CD14-positive monocyte (primary cell): ENCODE measurements at regions not wholly inside any gene's neighbourhood (a gene's known extent, or its start where the extent isn't known, plus 50 kb on each side); places are given as distances from the start of the nearest gene placed in this dataset.

Experiments used
- DNase-seq, 3 donors: peaks; one replicate each; pipeline ENCODE4 v3.0.0-alpha.2; 2011 to 2022
- H2AFZ ChIP-seq: 2 replicates; pipeline ENCODE4 v1.6.0; 2012; ENCODE audit warnings: mild to moderate bottlenecking, low read depth, low read length, inconsistent platforms; ENCODE audit not compliant: insufficient read depth, poor library complexity, severe bottlenecking
- H3K27ac ChIP-seq, 2 donors: 1 replicate in 1 of 2; 2 replicates in 1 of 2; pipeline ENCODE4 v1.5.1; 2012 to 2013; ENCODE audit warnings: low read length in 2 of 2, control low read depth in 1 of 2, inconsistent platforms in 1 of 2, low read depth in 1 of 2, mild to moderate bottlenecking in 1 of 2
- H3K27me3 ChIP-seq, 2 donors: one replicate each; pipeline versions ENCODE4 v1.6.0 to v1.6.1; 2011 to 2013; ENCODE audit warnings: low read length in 2 of 2; ENCODE audit not compliant: control insufficient read depth in 2 of 2, insufficient read depth in 2 of 2
- H3K36me3 ChIP-seq, 2 donors: replicated peaks in 1 of 2; 1 replicate in 1 of 2; 2 replicates in 1 of 2; pipeline versions ENCODE4 v1.5.1 to v1.6.1; 2012 to 2013; ENCODE audit warnings: low read length in 2 of 2, control low read depth in 1 of 2, inconsistent platforms in 1 of 2, mild to moderate bottlenecking in 1 of 2; ENCODE audit not compliant: insufficient read depth in 2 of 2, control insufficient read depth in 1 of 2
- H3K4me1 ChIP-seq, 2 donors: 1 replicate in 1 of 2; 2 replicates in 1 of 2; pipeline versions ENCODE4 v1.5.1 to v1.6.1; 2012 to 2013; ENCODE audit warnings: low read length in 2 of 2, control low read depth in 1 of 2, inconsistent platforms in 1 of 2, mild to moderate bottlenecking in 1 of 2, moderate library complexity in 1 of 2; ENCODE audit not compliant: insufficient read depth in 2 of 2, control insufficient read depth in 1 of 2
- H3K4me2 ChIP-seq: replicated peaks from 2 replicates; pipeline ENCODE3; 2012; ENCODE audit warnings: low read length, moderate library complexity, mild to moderate bottlenecking; ENCODE audit not compliant: poor library complexity, severe bottlenecking; ENCODE audit errors: extremely low read depth
- H3K4me3 ChIP-seq, 3 experiments: fragments of 200-600 bp in 1 of 3; sonication (generic) in 1 of 3; replicated peaks in 1 of 3; 1 replicate in 2 of 3; 2 replicates in 1 of 3; pipeline ENCODE4 v1.5.1; 2011 to 2013; ENCODE audit warnings: low read length in 3 of 3, mild to moderate bottlenecking in 3 of 3, control low read depth in 2 of 3, low read depth in 2 of 3, inconsistent platforms in 1 of 3, moderate library complexity in 1 of 3
- H3K79me2 ChIP-seq: 2 replicates; pipeline ENCODE4 v1.6.0; 2012; ENCODE audit warnings: mild to moderate bottlenecking, control low read depth, inconsistent platforms, low read length, moderate library complexity; ENCODE audit not compliant: insufficient read depth
- H3K9ac ChIP-seq: 2 replicates; pipeline ENCODE4 v1.6.0; 2017; ENCODE audit warnings: low read length, mild to moderate bottlenecking; ENCODE audit not compliant: insufficient read depth, poor library complexity, severe bottlenecking
- H3K9me3 ChIP-seq, 2 donors: replicated peaks in 1 of 2; 1 replicate in 1 of 2; 2 replicates in 1 of 2; pipeline versions ENCODE4 v1.5.1 to v1.6.1; 2012 to 2013; ENCODE audit warnings: low read length in 2 of 2, control low read depth in 1 of 2; ENCODE audit not compliant: control insufficient read depth in 1 of 2, insufficient read depth in 1 of 2
- H4K20me1 ChIP-seq: 2 replicates; pipeline ENCODE4 v1.6.0; 2012; ENCODE audit warnings: mild to moderate bottlenecking, low read length, control low read depth, moderate library complexity; ENCODE audit not compliant: insufficient read depth
- H3K27ac Mint-ChIP-seq, 7 donors: one replicate each; pipeline ENCODE4 v1.8.0; 2020; ENCODE audit warnings: mild to moderate bottlenecking in 7 of 7, mixed read lengths in 7 of 7, moderate library complexity in 6 of 7, inconsistent platforms in 2 of 7
- H3K27me3 Mint-ChIP-seq, 3 donors: one replicate each; pipeline ENCODE4 v1.8.0; 2021 to 2022; ENCODE audit warnings: low read depth in 3 of 3, mild to moderate bottlenecking in 3 of 3, mixed read lengths in 3 of 3, moderate library complexity in 3 of 3, inconsistent platforms in 1 of 3
- H3K36me3 Mint-ChIP-seq, 2 donors: one replicate each; pipeline ENCODE4 v1.8.0; 2020; ENCODE audit warnings: mixed read lengths in 2 of 2, inconsistent platforms in 1 of 2, mild to moderate bottlenecking in 1 of 2
- H3K4me1 Mint-ChIP-seq: one replicate; pipeline ENCODE4 v1.8.0; 2020; ENCODE audit warnings: mild to moderate bottlenecking, mixed read lengths
- H3K4me3 Mint-ChIP-seq, 2 donors: one replicate each; pipeline ENCODE4 v1.8.0; 2020; ENCODE audit warnings: mild to moderate bottlenecking in 2 of 2, mixed read lengths in 2 of 2, moderate library complexity in 1 of 2
- H3K9me3 Mint-ChIP-seq, 7 donors: one replicate each; pipeline ENCODE4 v1.8.0; 2020 to 2022; ENCODE audit warnings: mixed read lengths in 7 of 7, mild to moderate bottlenecking in 6 of 7, moderate library complexity in 6 of 7, inconsistent platforms in 2 of 7
- intact Hi-C, 2 donors: fragments of 100-400 bp; cut with micrococcal nuclease; formaldehyde crosslinking; loops; one replicate each; pipeline versions ENCODE4 v1.15.0 to v1.15.1; 2023
- TF ChIP-seq, protein P1 (sequence below): fragments of 200-600 bp; IDR thresholded peaks from one replicate; pipeline ENCODE4 v1.8.0; 2022; ENCODE audit warnings: antibody characterized with exemption, mild to moderate bottlenecking

DNA sequence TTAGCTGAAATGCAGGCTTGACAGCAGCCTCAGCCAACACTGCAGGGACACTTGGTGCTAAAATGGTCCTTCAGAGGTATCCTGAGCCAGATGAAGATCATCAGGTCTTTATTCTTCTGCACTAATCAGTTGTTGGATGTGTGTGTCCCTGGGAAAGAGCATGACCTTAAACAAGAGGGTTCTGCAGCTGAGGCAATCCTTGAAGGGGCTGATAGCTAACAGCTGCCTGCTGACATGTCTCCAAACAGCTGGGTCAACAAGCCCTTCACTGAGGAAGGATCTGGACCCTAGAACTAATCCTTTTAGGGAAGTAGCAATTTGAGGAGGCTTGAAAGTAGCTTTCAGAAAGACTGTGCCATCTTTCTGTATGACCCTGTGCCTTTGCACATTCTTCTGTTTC is 376.3 kb upstream of the ACTBL2 start:
- H4K20me1 ChIP-seq = no peaks in the 10 kb centered on the region
- intact Hi-C loops = no loop called here
- no peak overlapping the region for H3K27ac Mint-ChIP-seq
- H3K4me1 ChIP-seq = no peaks in the 10 kb centered on the region
- H3K4me3 ChIP-seq = no peak overlapping the region
- H3K4me3 Mint-ChIP-seq = no peak overlapping the region
- no peak for DNase-seq
- TF ChIP-seq, protein P1, sequence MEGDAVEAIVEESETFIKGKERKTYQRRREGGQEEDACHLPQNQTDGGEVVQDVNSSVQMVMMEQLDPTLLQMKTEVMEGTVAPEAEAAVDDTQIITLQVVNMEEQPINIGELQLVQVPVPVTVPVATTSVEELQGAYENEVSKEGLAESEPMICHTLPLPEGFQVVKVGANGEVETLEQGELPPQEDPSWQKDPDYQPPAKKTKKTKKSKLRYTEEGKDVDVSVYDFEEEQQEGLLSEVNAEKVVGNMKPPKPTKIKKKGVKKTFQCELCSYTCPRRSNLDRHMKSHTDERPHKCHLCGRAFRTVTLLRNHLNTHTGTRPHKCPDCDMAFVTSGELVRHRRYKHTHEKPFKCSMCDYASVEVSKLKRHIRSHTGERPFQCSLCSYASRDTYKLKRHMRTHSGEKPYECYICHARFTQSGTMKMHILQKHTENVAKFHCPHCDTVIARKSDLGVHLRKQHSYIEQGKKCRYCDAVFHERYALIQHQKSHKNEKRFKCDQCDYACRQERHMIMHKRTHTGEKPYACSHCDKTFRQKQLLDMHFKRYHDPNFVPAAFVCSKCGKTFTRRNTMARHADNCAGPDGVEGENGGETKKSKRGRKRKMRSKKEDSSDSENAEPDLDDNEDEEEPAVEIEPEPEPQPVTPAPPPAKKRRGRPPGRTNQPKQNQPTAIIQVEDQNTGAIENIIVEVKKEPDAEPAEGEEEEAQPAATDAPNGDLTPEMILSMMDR = no peak
- no peaks in the 10 kb centered on the region for H3K79me2 ChIP-seq
- no peak overlapping the region for H2AFZ ChIP-seq
- H3K36me3 ChIP-seq = no peaks in the 10 kb centered on the region
- peaks cover 0 to 2% (median 0%) of the 10 kb centered on the region in 3 donors for H3K27me3 Mint-ChIP-seq
- no peaks in the 10 kb centered on the region for H3K36me3 Mint-ChIP-seq
- H3K9me3 Mint-ChIP-seq = peaks cover 0 to 7% (median 2%) of the 10 kb centered on the region in 7 donors
- no peaks in the 10 kb centered on the region for H3K9me3 ChIP-seq
- H3K4me2 ChIP-seq = no peak overlapping the region
- no peak overlapping the region for H3K9ac ChIP-seq
- H3K27me3 ChIP-seq = no peaks in the 10 kb centered on the region
- H3K4me1 Mint-ChIP-seq = no peaks in the 10 kb centered on the region
- H3K27ac ChIP-seq = no peak overlapping the region

DNA sequence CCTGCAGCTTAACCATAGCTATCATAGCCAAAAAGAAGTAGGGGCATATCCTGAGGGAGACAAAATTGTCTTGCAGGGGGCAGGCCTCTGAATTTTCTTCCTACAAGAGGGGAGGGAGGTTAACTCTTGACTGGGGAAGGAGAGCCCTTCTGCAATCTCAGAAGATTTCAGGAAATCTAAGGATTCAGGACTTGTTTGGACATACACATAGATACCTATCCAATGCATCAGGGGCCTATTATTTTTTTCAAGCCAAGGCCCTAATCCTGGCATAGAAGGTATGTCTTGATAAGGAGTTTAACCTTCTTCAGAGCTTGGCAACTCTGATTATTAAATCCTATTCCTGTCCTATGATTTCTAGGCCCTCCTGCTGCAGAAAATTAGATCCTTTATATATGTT is 375.1 kb upstream of the ACTBL2 start:
- Histone ChIP-seq H3K27ac (no peak overlapping the region), H3K36me3 (no peaks in the 10 kb centered on the region), H3K4me2 (no peak overlapping the region), H4K20me1 (no peaks in the 10 kb centered on the region), H3K79me2 (no peaks in the 10 kb centered on the region), H3K9ac (no peak overlapping the region), H3K27me3 (no peaks in the 10 kb centered on the region), H3K4me1 (no peaks in the 10 kb centered on the region), H2AFZ (no peak overlapping the region), H3K4me3 (no peak overlapping the region), H3K9me3 (no peaks in the 10 kb centered on the region)
- no peak overlapping the region for H3K27ac Mint-ChIP-seq
- TF ChIP-seq, protein P1 = no peak
- peaks cover 0 to 2% (median 0%) of the 10 kb centered on the region in 3 donors for H3K27me3 Mint-ChIP-seq
- intact Hi-C loops = no loop called here
- DNase-seq = no peak
- no peaks in the 10 kb centered on the region for H3K36me3 Mint-ChIP-seq
- H3K9me3 Mint-ChIP-seq = peaks cover 0 to 7% (median 0%) of the 10 kb centered on the region in 7 donors
- H3K4me3 Mint-ChIP-seq = no peak overlapping the region
- no peaks in the 10 kb centered on the region for H3K4me1 Mint-ChIP-seq
